Inflammatory macrophage treated with lipopolysaccharide for 4 hours (primary cell): ENCODE measurements at regions not wholly inside any gene's neighbourhood (a gene's known extent, or its start where the extent isn't known, plus 50 kb on each side); places are given as distances from the start of the nearest gene placed in this dataset.

Experiments used
- DNase-seq: peaks from one replicate; pipeline ENCODE4 v3.0.0-alpha.2; 2020

GRCh38 chr2:19538411-19538963, 180.1 kb upstream of the OSR1 start:
- no peak for DNase-seq

GRCh38 chr2:19536136-19536535, 177.7 kb upstream of the OSR1 start:
- no peak for DNase-seq

- no peak for DNase-seq
Measured at GRCh38 chr2:19532547-19533196, 174.2 kb upstream of the OSR1 start.

DNA sequence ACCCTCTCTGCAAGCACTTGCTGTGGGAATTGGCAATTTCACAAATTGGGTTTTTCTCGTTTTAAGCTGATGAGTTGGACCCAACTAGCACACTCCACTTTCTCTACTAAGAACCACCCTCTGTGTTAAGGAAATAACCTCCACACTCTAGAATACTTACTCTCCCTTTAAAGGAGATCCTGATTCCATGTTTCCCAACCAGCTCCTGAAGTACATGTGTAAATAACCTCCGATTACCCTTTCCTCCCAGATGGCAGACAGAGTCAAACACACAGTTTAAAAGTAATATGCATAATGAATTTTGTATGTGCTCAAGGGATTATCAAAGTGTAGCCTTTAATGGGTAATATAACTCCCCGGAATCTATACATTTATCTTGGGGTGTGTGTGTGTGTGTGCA, 171.3 kb upstream of the OSR1 start:
- no peak for DNase-seq

GRCh38 chr2:19527771-19528170, 169.3 kb upstream of the OSR1 start:
- DNase-seq, result no peak

DNA sequence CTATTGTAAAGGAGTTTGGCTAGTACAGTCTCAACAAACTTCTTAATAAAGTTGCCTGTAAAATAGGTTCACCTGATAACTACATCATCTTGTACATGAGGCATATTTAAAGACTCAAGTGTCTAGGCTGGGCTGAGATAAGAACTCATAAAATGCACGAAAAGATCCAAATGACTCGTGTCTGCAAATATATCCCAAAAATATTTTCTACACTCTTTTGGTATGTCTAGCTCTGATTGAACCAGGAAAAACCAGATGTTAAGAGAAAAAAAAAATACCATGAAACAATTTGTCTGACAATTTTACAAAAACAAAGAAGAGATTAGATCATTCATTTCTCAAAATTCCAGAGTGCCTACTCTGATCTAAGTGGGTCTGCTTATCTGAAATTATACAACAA, 166.9 kb upstream of the OSR1 start:
- DNase-seq, result no peak

DNA sequence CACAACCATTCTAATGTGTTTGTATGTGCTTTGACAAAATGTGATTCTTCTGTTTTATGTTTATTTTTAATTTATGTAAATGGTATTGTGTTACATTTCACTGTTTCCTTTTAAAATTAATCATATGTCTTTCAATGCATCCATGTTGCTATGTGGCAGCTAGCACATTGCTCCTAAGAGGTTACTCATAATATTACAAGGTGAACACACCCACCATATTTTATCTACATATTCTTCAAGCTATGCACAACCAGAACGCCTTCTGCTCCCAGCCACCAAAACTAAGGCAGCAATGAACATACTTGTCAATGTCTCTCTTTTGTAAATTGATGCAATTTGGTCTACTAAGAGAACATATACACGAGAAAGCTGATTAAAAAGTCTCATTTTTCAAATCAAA, 160.6 kb upstream of the OSR1 start:
- DNase-seq, result no peak

GRCh38 chr2:19507137-19507536, 148.7 kb upstream of the OSR1 start:
- no peak for DNase-seq

GRCh38 chr2:19505199-19506136, 147.0 kb upstream of the OSR1 start:
- no peak for DNase-seq

DNA sequence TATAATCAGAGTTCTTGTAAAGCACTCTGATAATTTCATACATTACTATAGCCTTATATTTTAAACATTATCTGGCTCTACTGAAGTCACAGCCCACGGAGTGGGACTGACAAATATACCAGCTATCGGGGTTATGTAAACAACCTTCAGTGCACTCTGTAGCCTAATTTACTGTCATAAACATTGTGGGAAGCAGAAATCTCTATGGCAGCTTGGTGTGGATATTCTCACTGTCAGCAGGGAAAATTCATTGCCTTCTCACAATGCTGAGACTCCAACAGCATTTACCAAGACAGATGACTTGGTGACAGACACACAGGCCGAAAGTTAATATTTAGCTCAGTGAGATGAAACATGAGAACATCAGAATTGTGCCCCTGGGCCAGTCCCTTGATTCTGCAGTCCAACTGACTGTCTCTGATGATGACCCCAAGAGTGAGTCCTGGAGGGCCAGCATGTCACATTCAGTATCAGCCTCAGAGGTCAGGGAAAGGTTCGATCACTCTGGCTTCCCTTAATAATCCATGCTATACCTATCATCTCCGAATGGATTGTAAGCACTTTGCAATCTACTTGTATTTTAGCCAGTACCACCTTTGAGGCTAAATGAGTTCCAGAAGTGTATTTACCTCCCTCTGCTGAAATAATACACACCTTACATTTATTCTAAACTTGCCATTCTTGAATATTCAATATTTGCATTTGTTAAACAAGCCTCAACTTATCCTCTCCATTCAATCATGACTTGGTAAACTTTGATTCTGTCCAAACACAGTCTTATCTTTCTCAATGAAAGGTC, 146.2 kb upstream of the OSR1 start:
- DNase-seq, result no peak

DNA sequence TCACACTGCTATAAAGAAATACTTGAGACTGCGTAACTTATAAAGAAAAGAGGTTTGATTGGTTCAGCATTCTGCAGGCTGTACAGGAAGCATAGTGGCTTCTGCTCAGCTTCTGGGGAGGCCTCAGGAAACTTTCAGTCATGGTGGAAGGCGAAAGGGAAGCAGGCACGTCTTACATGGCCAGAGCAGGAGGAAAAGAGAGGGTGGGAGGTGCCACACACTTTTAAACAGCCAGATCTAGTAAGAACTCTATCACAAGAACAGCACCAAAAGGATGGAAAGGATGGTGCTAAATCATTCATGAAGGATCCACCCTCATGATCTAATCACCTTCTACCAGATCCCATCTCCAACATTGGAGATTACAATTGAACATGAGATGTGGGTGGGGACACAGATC, 145.5 kb upstream of the OSR1 start:
- no peak for DNase-seq

DNA sequence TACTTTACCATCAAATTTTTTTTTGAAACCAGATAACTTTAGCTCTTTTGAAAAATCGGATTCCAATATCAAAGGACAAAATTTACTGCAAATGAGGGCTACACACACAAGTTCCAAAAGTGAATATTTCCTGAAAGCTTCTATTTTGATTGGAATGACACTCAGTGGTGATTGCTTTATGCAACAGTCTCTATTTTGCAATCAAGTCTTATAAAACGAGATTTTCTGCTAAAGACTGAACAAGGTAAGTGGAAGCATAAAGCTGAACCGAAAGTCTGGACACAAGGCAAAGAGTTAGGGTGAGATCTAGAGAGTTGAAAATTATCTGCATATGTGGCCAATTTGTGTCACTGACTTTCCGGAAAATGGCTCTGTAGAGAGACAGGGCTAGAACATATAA, 145.0 kb upstream of the OSR1 start:
- no peak for DNase-seq

DNA sequence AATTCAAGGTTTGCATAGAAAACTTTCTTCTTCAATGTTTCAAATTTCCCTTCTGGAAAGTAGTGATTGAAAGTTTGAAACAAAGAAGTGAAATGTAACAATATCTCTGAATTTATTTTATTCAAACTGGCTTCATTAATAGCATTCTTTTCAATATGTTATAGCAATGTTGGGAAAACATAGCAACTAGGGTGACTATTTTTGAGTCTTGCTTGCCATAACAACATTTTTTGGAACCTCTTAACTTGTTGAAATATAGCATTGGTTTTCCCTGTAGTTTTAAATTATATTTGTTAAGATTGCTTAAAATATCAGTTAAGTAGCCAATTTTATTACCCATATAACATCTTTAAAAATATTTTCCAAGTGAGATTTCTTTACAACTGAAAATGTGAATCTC, 141.7 kb upstream of the OSR1 start:
- no peak for DNase-seq

DNA sequence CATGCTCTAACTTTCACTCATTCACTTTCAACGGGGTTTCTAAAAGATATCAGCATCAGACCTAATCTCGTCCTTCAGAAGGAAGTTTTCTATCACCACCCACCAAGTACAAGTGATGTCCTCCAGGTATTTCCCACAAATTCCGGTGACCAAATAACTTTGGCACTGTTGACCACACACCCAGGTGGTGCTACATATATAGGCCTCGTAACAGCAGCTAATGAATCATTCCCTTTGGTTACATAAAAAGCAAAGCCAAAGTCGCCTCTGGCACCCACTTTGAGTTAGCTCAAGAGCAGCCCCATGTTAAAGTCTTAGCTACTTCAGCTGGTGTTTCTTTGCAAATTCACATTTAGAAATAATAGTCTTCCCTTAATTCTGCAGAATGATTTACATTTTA, 138.2 kb upstream of the OSR1 start:
- no peak for DNase-seq

DNA sequence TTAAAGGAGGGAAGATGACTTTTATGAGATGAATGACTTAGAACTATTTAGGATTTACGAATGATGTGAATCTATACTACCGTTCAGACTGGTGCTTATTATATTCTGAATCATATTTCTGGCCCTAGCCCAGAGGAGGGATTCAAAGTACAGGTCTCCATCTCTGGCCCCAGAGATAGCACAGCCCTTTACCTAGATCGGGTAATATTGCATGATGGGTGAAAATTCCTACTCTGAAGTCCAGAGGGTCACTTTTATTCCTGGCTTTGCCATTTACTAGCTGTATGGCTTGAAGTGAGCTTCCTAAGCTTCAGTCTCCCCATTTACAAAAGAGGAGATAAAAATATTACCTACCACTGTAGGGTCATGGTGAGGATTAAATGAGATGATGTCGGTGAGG, 135.8 kb upstream of the OSR1 start:
- no peak for DNase-seq

DNA sequence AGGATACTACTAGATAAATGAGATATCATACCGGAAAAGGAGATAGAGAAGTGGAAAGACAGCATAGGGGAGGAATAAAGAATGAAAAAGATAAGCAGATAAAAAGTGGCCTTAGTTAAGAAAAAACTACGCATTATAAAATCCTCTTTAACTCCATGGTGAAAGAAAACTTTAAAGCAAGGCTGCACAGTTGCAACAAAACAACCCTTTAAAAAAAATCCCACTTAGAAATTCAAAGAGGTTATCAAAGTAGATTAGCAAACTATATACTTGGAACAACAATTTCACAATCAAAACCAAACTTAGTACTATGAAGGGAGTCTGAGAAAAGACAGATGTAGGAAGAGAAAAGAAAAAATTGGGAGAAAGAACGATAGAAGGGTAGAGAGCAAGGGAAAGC, 133.4 kb upstream of the OSR1 start:
- DNase-seq, result no peak

GRCh38 chr2:19490846-19491435, 132.5 kb upstream of the OSR1 start:
- DNase-seq, result no peak

- no peak for DNase-seq
Measured at GRCh38 chr2:19488009-19488691, 129.7 kb upstream of the OSR1 start.

DNA sequence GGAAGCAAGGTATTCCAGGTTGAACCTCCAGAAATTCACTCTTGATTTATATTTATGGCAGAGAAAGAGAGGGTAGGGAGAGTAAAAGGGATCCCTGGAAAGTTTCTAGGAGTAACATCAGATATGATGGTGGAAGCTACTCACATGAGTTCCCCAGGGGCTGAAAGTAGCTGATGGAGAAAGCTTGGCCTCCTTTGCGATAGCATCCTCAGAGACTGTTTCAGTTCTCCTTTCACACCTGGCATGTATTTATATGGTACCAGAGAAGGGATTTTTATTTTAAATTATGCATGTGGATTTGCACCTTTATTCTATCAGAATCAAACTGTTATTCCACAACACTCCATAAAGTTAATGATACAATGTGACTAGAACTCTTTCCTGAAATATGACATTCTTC, 126.3 kb upstream of the OSR1 start:
- no peak for DNase-seq

DNA sequence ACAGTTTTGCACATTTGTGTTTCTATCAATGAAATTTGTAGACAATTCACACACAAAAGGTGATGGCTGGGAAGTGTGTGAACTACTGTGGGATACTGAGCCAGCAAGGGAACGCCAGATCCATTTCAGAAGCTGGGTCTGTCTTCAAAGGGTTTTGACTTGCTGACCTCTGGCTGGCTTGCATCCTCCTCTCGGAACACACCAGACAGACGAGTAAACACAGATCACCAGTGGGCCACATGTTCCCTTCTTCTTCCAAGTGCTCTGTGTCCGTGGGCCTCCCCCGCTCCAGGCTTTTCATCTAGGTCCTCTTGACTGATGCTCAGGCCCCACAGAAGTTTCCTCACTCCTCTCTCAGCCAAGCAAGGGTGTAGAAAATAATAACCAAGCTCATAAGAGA, 122.2 kb upstream of the OSR1 start:
- DNase-seq, result no peak

- DNase-seq, result no peak
Measured at GRCh38 chr2:19479666-19480065, 121.2 kb upstream of the OSR1 start.

DNA sequence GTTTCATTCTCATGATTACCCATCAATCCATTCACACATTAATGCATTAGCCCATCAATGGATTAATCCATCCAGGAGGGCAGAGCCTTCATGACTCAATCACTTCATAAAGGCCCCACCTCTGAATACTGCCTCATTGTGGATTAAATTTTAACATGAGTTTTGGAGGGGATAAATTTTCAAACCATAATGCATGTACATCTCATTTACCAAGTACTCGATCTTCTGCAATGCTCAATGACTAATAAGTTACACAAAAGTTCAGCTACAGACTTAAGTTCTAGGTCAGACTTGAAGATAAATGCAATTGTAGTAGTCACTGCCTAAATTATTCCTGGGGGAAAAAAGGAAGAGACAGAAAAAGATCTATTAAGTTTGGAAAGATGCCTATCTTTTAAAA, 120.0 kb upstream of the OSR1 start:
- no peak for DNase-seq
